ENCODE measurements at regions not wholly inside any gene's neighbourhood (a gene's known extent, or its start where the extent isn't known, plus 50 kb on each side); places are given as distances from the start of the nearest gene placed in this dataset.

- DNase-seq (ENCODE audit: low spot score) = no peak
Measured at GRCh38 chr2:81206216-81206615, 901.7 kb upstream of the LRRTM1 start.

- no peak for DNase-seq (ENCODE audit: low spot score)
Measured at GRCh38 chr2:81196933-81197628, 892.5 kb upstream of the LRRTM1 start.

- DNase-seq (ENCODE audit: low spot score) = no peak
Measured at GRCh38 chr2:81196383-81196851, 891.9 kb upstream of the LRRTM1 start.

- DNase-seq (ENCODE audit: low spot score) = no peak
Measured at GRCh38 chr2:81195774-81196382, 891.3 kb upstream of the LRRTM1 start.

- no peak for DNase-seq (ENCODE audit: low spot score)
Measured at GRCh38 chr2:81195017-81195773, 890.6 kb upstream of the LRRTM1 start.

GRCh38 chr2:81194581-81194980, 890.0 kb upstream of the LRRTM1 start:
- no peak for DNase-seq (ENCODE audit: low spot score)

GRCh38 chr2:81194176-81194575, 889.6 kb upstream of the LRRTM1 start:
- no peak for DNase-seq (ENCODE audit: low spot score)

- DNase-seq (ENCODE audit: low spot score) = no peak
Measured at GRCh38 chr2:81181845-81182244, 877.3 kb upstream of the LRRTM1 start.

GRCh38 chr2:81171447-81171846, 866.9 kb upstream of the LRRTM1 start:
- DNase-seq (ENCODE audit: low spot score) = no peak

GRCh38 chr2:81163583-81163982, 859.0 kb upstream of the LRRTM1 start:
- DNase-seq (ENCODE audit: low spot score) = no peak

- DNase-seq (ENCODE audit: low spot score) = no peak
Measured at GRCh38 chr2:81158505-81158904, 854.0 kb upstream of the LRRTM1 start.

- no peak for DNase-seq (ENCODE audit: low spot score)
Measured at GRCh38 chr2:81148323-81148722, 843.8 kb upstream of the LRRTM1 start.

GRCh38 chr2:81136296-81136695, 831.7 kb upstream of the LRRTM1 start:
- DNase-seq (ENCODE audit: low spot score) = no peak

- DNase-seq (ENCODE audit: low spot score) = no peak
Measured at GRCh38 chr2:81097361-81097760, 792.8 kb upstream of the LRRTM1 start.

- no peak for DNase-seq (ENCODE audit: low spot score)
Measured at GRCh38 chr2:81093031-81093430, 788.5 kb upstream of the LRRTM1 start.

- no peak for DNase-seq (ENCODE audit: low spot score)
Measured at GRCh38 chr2:81087646-81088045, 783.1 kb upstream of the LRRTM1 start.

- no peak for DNase-seq (ENCODE audit: low spot score)
Measured at GRCh38 chr2:81084101-81084500, 779.5 kb upstream of the LRRTM1 start.

- DNase-seq (ENCODE audit: low spot score) = no peak
Measured at GRCh38 chr2:81078631-81079030, 774.1 kb upstream of the LRRTM1 start.

- DNase-seq (ENCODE audit: low spot score) = no peak
Measured at GRCh38 chr2:81078102-81078501, 773.5 kb upstream of the LRRTM1 start.

- DNase-seq (ENCODE audit: low spot score) = no peak
Measured at GRCh38 chr2:81077396-81077795, 772.8 kb upstream of the LRRTM1 start.

- DNase-seq (ENCODE audit: low spot score) = no peak
Measured at GRCh38 chr2:81073412-81073811, 768.9 kb upstream of the LRRTM1 start.

- no peak for DNase-seq (ENCODE audit: low spot score)
Measured at GRCh38 chr2:81068144-81068543, 763.6 kb upstream of the LRRTM1 start.

- no peak for DNase-seq (ENCODE audit: low spot score)
Measured at GRCh38 chr2:81061016-81061415, 756.5 kb upstream of the LRRTM1 start.

Measured in globus pallidus (tissue), 1 donor.